Stomach (tissue), 4 donors: ENCODE measurements at regions not wholly inside any gene's neighbourhood (a gene's known extent, or its start where the extent isn't known, plus 50 kb on each side); places are given as distances from the start of the nearest gene placed in this dataset.

Source experiments
- CTCF ChIP-seq, 7 experiments: fragments of 450-650 bp in 4 of 7; fragments of 200-600 bp in 3 of 7; sonication (generic) in 3 of 7; IDR thresholded peaks; one replicate each; pipeline ENCODE4 v1.5.1; 2016 to 2019; ENCODE audit warnings: antibody characterized with exemption in 7 of 7, control low read depth in 2 of 7, mild to moderate bottlenecking in 1 of 7
- EP300 ChIP-seq: sonication (generic); formaldehyde crosslinking; IDR thresholded peaks from one replicate; pipeline ENCODE4 v1.6.1; 2017; ENCODE audit warnings: antibody characterized with exemption
- POLR2A ChIP-seq, 4 donors: fragments of 450-650 bp; IDR thresholded peaks; one replicate each; pipeline ENCODE4 v1.6.1; 2016; ENCODE audit warnings: antibody characterized with exemption in 4 of 4, control low read depth in 2 of 4, mild to moderate bottlenecking in 1 of 4, moderate library complexity in 1 of 4
- POLR2AphosphoS5 ChIP-seq, 3 donors: sonication (generic); formaldehyde crosslinking; IDR thresholded peaks; one replicate each; pipeline ENCODE4 v1.6.1; 2016; ENCODE audit warnings: antibody characterized with exemption in 3 of 3

GRCh38 chr20:7682916-7683315 lies 257.3 kb downstream of the HAO1 start:
- TF ChIP-seq POLR2A (IDR thresholded peaks at IDR 0.05) (no peak), POLR2AphosphoS5 (IDR thresholded peaks at IDR 0.05) (no peak), CTCF (IDR thresholded peaks at IDR 0.05) (no peak), EP300 (no peak)
